ENCODE measurements at regions not wholly inside any gene's neighbourhood (a gene's known extent, or its start where the extent isn't known, plus 50 kb on each side); places are given as distances from the start of the nearest gene placed in this dataset.

GRCh38 chrX:122219226-122219625, 964.9 kb upstream of the GRIA3 start:
- H3K9ac ChIP-seq (ENCODE audit: low read length), result no peak overlapping the region
- no peak for ATAC-seq (ENCODE audit: low read depth)
- no peak for TF ChIP-seq EZH2 (IDR thresholded peaks at IDR 0.05; ENCODE audit: borderline replicate concordance, insufficient read depth, low read depth, low read length, poor library complexity, severe bottlenecking)
- TF ChIP-seq, protein P1, sequence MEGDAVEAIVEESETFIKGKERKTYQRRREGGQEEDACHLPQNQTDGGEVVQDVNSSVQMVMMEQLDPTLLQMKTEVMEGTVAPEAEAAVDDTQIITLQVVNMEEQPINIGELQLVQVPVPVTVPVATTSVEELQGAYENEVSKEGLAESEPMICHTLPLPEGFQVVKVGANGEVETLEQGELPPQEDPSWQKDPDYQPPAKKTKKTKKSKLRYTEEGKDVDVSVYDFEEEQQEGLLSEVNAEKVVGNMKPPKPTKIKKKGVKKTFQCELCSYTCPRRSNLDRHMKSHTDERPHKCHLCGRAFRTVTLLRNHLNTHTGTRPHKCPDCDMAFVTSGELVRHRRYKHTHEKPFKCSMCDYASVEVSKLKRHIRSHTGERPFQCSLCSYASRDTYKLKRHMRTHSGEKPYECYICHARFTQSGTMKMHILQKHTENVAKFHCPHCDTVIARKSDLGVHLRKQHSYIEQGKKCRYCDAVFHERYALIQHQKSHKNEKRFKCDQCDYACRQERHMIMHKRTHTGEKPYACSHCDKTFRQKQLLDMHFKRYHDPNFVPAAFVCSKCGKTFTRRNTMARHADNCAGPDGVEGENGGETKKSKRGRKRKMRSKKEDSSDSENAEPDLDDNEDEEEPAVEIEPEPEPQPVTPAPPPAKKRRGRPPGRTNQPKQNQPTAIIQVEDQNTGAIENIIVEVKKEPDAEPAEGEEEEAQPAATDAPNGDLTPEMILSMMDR (IDR thresholded peaks at IDR 0.05), result no peak
- Mint-ChIP-seq H3K4me3 (no peak overlapping the region), H3K4me1 (no peaks in the 10 kb centered on the region), H3K27ac (no peak overlapping the region), H3K27me3 (no peaks in the 10 kb centered on the region), H3K9me3 (ENCODE audit: insufficient read depth) (no peaks in the 10 kb centered on the region)
- no peaks in the 10 kb centered on the region for H3K27me3 ChIP-seq (replicated peaks in 1 of 4; ENCODE audit: control extremely low read depth in 1 of 4, control insufficient read depth in 3 of 4, insufficient read depth in 4 of 4, low read length in 3 of 4)
- no peak overlapping the region for H2AFZ ChIP-seq (ENCODE audit: insufficient read depth, low read depth, low read length, poor library complexity, severe bottlenecking)
- no peak overlapping the region for H3K4me3 ChIP-seq (ENCODE audit: control extremely low read depth in 1 of 5, extremely low read depth in 1 of 5, insufficient read depth in 1 of 5, low read depth in 2 of 5, low read length in 4 of 5)
- no CpG with 5 or more reads among the region's 1 CpG for WGBS (ENCODE audit: insufficient coverage)
- no peaks in the 10 kb centered on the region for H3K4me1 ChIP-seq (ENCODE audit: control insufficient read depth in 2 of 2, insufficient read depth in 2 of 2, low read length in 2 of 2)
- no peak overlapping the region for H3K27ac ChIP-seq (ENCODE audit: low read length in 2 of 2)
- H3K79me2 ChIP-seq (ENCODE audit: control insufficient read depth, insufficient read depth, low read length), result no peaks in the 10 kb centered on the region
- no peaks in the 10 kb centered on the region for H4K20me1 ChIP-seq (ENCODE audit: control insufficient read depth, insufficient read depth, low read length, poor library complexity, severe bottlenecking)
- no peak for DNase-seq
- ChIA-PET CTCF (no interaction called here), POLR2A (no interaction called here)
- intact Hi-C loops (cut with micrococcal nuclease), result no loop called here
- H3K4me2 ChIP-seq (replicated peaks; ENCODE audit: low read depth, low read length, poor library complexity, severe bottlenecking), result no peak overlapping the region
- H3K9me3 ChIP-seq (ENCODE audit: control extremely low read depth in 1 of 3, control insufficient read depth in 2 of 3, insufficient read depth in 1 of 3, low read length in 2 of 3), result peaks cover 0 to 3% (median 0%) of the 10 kb centered on the region in 3 donors
- no peaks in the 10 kb centered on the region for H3K36me3 ChIP-seq (replicated peaks in 1 of 2; ENCODE audit: control extremely low read depth in 1 of 2, control insufficient read depth in 1 of 2, extremely low read depth in 1 of 2, insufficient read depth in 2 of 2, low read length in 1 of 2)

DNA sequence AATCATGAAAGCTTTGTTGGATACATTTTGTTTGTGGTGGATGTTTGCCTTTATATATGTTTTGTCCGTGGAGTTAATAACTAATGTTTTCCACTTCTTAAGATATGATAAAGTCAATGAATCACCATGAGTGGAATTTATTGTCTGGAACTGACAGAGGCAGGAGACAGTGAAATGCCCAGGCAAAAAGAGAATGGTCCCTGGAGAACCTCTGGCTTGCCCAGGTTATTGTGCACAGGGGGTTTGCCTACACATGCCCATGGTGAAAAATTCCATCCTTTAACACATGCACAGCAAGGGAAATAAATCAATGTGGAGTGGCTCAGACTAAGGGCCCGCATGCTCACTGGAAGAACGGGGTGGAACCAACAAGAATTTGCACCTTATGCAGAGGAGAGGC, 964.3 kb upstream of the GRIA3 start:
- Histone ChIP-seq H4K20me1 (ENCODE audit: control insufficient read depth, insufficient read depth, low read length, poor library complexity, severe bottlenecking) (no peaks in the 10 kb centered on the region), H3K4me2 (replicated peaks; ENCODE audit: low read depth, low read length, poor library complexity, severe bottlenecking) (no peak overlapping the region), H3K27me3 (replicated peaks in 1 of 4; ENCODE audit: control extremely low read depth in 1 of 4, control insufficient read depth in 3 of 4, insufficient read depth in 4 of 4, low read length in 3 of 4) (no peaks in the 10 kb centered on the region), H3K4me1 (ENCODE audit: control insufficient read depth in 2 of 2, insufficient read depth in 2 of 2, low read length in 2 of 2) (no peaks in the 10 kb centered on the region), H3K36me3 (replicated peaks in 1 of 2; ENCODE audit: control extremely low read depth in 1 of 2, control insufficient read depth in 1 of 2, extremely low read depth in 1 of 2, insufficient read depth in 2 of 2, low read length in 1 of 2) (no peaks in the 10 kb centered on the region), H3K79me2 (ENCODE audit: control insufficient read depth, insufficient read depth, low read length) (no peaks in the 10 kb centered on the region), H3K27ac (ENCODE audit: low read length in 2 of 2) (no peak overlapping the region), H3K9me3 (ENCODE audit: control extremely low read depth in 1 of 3, control insufficient read depth in 2 of 3, insufficient read depth in 1 of 3, low read length in 2 of 3) (peaks cover 0 to 3% (median 0%) of the 10 kb centered on the region in 3 donors), H3K9ac (ENCODE audit: low read length) (no peak overlapping the region), H2AFZ (ENCODE audit: insufficient read depth, low read depth, low read length, poor library complexity, severe bottlenecking) (no peak overlapping the region), H3K4me3 (ENCODE audit: control extremely low read depth in 1 of 5, extremely low read depth in 1 of 5, insufficient read depth in 1 of 5, low read depth in 2 of 5, low read length in 4 of 5) (no peak overlapping the region)
- intact Hi-C loops (cut with micrococcal nuclease), result no loop called here
- no peak for TF ChIP-seq EZH2 (IDR thresholded peaks at IDR 0.05; ENCODE audit: borderline replicate concordance, insufficient read depth, low read depth, low read length, poor library complexity, severe bottlenecking)
- TF ChIP-seq, protein P1 (IDR thresholded peaks at IDR 0.05), result no peak
- DNase-seq, result no peak
- Mint-ChIP-seq H3K4me3 (no peak overlapping the region), H3K27me3 (no peaks in the 10 kb centered on the region), H3K9me3 (ENCODE audit: insufficient read depth) (no peaks in the 10 kb centered on the region), H3K27ac (no peak overlapping the region), H3K4me1 (no peaks in the 10 kb centered on the region)
- POLR2A ChIA-PET, result no interaction called here
- no peak for ATAC-seq (ENCODE audit: low read depth)
- WGBS (ENCODE audit: insufficient coverage), result no CpG with 5 or more reads among the region's 3 CpGs
- CTCF ChIA-PET, result no interaction called here

All from B cell (primary cell).